ENCODE measurements at regions not wholly inside any gene's neighbourhood (a gene's known extent, or its start where the extent isn't known, plus 50 kb on each side); places are given as distances from the start of the nearest gene placed in this dataset.
"Not testable (repeated sequence)": the region's sequence is repeated elsewhere in the genome, so short reads cannot be mapped to it uniquely, and the experiment has no call there.

DNA sequence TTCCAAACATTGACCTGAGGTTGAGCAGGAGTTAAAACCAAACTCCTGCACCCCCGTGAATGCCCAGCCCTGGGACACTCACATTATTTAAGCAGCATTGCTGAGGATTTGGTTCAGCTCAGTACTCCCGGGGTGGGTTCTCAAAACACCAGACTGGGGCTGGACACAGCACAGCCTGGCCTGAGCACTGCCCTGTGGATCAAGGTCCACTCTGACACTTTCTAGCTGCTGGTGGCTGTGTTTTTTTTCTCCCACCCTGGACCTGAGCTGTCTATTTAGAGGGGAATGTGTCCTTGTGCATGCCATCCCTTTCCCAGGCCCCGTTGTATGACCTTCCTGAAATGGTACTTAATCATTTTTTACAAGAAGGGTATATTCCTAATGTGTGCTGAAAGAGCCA, 94.7 kb upstream of the GJB6 start:
- in situ Hi-C loops (cut with HindIII; ENCODE audit: low pct_unique_long_range_greater_than_20kb, low sequenced_read_pairs) = no loop called here
- DNase-seq (ENCODE audit: low read depth, low spot score) = no peak

GRCh38 chr13:20326276-20326675, 94.2 kb upstream of the GJB6 start:
- in situ Hi-C loops (cut with HindIII; ENCODE audit: low pct_unique_long_range_greater_than_20kb, low sequenced_read_pairs) = no loop called here

DNA sequence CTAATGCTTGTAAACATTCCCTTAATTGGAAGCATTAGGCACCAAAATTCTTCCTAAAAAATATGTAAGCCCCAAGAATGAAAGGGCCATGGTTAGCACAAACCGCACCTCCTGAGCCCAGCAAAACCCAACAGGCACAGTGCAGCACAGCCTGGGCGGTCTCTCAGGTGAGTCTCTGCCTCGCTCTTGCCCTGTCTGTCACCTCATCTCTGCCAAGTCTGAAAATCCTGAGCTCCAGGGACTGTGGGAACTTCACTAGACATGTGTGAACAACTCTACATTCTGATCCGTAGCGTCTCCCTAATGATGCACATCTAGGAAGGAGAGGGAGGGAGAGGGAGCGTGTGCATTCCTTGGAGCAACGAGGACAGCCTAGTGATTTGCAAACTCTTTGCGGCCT, 88.8 kb upstream of the GJB6 start:
- in situ Hi-C loops (cut with HindIII; ENCODE audit: low pct_unique_long_range_greater_than_20kb, low sequenced_read_pairs) = no loop called here
- DNase-seq (ENCODE audit: low read depth, low spot score) = no peak

More at GRCh38 chr13:20326276-20326675, 94.2 kb upstream of the GJB6 start:
- no peak for DNase-seq (ENCODE audit: low read depth, low spot score)

DNA sequence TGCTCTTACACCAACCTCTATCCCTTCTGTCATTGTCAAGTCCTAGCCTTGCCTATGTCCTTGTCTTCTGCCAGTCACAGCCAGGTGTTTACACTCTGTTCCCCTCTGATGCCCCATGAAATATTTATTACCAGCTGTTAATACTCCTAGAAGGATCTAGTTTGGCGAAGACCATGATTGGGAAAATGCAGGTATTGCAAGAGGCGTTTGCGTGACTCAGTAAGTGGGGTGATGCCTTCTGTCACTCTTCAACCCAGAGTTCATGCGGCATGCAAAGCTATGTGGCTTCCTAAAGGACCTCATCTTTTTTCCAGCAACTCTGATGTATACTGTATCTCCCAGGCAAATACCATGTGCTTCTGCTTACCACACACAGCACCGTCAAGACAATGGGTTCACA, 81.8 kb upstream of the GJB6 start:
- in situ Hi-C loops (cut with HindIII; ENCODE audit: low pct_unique_long_range_greater_than_20kb, low sequenced_read_pairs) = no loop called here

GRCh38 chr13:20312292-20312691, 80.2 kb upstream of the GJB6 start:
- in situ Hi-C loops (cut with HindIII; ENCODE audit: low pct_unique_long_range_greater_than_20kb, low sequenced_read_pairs) = no loop called here
- no peak for DNase-seq (ENCODE audit: low read depth, low spot score)

More for the DNA sequence above, 81.8 kb upstream of the GJB6 start:
- DNase-seq (ENCODE audit: low read depth, low spot score) = no peak

DNA sequence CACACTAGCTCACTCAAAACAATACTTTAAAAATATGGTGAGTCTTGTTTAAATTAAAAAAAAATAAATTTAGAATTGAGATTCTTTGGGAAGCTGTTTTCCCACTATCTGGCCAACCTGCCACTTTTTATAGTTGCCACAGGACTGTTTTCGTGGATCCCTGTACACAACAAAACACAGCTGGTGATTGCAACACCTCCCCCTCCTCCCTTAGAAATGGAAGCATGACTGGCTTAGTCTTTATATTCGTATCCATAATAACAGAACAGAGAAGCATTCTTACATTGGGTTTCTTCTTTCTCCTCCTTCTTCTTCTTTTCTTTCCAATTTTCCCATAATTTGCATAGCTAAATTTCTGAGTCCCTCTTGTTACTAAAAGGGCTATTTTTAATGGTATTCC, 79.5 kb upstream of the GJB6 start:
- DNase-seq (ENCODE audit: low read depth, low spot score) = no peak
- in situ Hi-C loops (cut with HindIII; ENCODE audit: low pct_unique_long_range_greater_than_20kb, low sequenced_read_pairs) = no loop called here

DNA sequence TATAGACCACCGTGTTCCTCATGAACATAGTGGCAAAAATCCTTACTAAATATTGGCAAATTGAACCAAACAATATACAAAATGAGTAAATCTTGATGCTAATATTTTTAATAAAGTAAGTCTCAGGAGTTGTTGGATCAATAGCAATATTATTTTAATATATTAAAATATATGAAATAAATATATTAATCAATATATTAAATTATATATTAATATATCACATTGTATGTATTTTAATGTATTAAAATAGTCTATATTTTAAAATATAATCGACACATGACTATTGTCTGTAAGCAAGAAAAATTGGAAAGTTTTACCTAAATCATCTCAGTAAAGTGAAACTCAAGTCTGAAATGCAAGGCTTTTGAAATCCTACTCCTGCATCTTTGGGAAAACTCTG, 78.9 kb upstream of the GJB6 start:
- no peak for DNase-seq (ENCODE audit: low read depth, low spot score)
- in situ Hi-C loops (cut with HindIII; ENCODE audit: low pct_unique_long_range_greater_than_20kb, low sequenced_read_pairs) = no loop called here

DNA sequence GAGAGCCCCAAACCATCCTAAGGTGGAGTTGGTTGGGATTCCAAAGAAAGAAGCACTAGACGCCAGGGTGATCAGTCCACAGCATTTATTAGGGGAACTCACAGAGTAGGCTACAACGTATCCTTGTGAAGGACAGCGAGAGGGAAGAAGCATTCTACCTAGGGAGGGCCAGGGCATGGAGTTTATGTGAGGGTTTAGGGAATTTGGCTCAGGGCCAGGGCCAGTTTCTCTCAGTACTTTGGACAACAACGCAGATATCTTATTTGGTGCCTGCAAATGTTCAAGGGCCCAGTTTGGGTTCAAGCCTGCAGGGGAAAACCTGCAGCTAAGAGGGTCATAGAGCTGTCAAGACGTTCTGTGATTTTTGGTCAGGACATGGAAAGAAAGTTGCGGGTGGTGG, 73.9 kb upstream of the GJB6 start:
- in situ Hi-C loops (cut with HindIII; ENCODE audit: low pct_unique_long_range_greater_than_20kb, low sequenced_read_pairs) = no loop called here
- no peak for DNase-seq (ENCODE audit: low read depth, low spot score)

- in situ Hi-C loops (cut with HindIII; ENCODE audit: low pct_unique_long_range_greater_than_20kb, low sequenced_read_pairs) = no loop called here
- no peak for DNase-seq (ENCODE audit: low read depth, low spot score)
Observed at GRCh38 chr13:20305587-20305986, 73.5 kb upstream of the GJB6 start.

- in situ Hi-C loops (cut with HindIII; ENCODE audit: low pct_unique_long_range_greater_than_20kb, low sequenced_read_pairs); DNase-seq (ENCODE audit: low read depth, low spot score): not testable (repeated sequence)
Observed at GRCh38 chr13:20304061-20304460, 71.9 kb upstream of the GJB6 start.

DNA sequence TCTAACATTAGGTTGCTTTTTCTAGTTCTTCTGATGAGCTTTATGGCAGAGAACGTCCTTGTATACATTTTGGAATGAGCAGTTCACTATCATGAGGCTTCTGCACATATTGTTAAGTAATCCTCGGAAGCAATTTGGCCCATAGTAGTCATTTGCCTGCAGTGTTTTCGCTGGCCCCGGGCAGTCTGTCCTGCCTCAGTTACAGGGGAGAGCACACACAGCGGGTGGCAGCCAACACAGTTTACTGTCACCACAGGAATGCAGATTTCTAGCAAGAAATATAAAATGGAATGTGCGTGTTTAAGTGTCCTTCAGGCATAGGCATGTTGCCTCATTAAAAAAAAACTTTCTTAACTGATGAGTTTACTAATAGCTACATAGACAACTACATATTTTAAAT, 71.5 kb upstream of the GJB6 start:
- in situ Hi-C loops (cut with HindIII; ENCODE audit: low pct_unique_long_range_greater_than_20kb, low sequenced_read_pairs) = no loop called here
- no peak for DNase-seq (ENCODE audit: low read depth, low spot score)

GRCh38 chr13:20301403-20302071, 69.4 kb upstream of the GJB6 start:
- in situ Hi-C loops (cut with HindIII; ENCODE audit: low pct_unique_long_range_greater_than_20kb, low sequenced_read_pairs) = no loop called here
- DNase-seq (ENCODE audit: low read depth, low spot score) = no peak

GRCh38 chr13:20301015-20301402, 68.9 kb upstream of the GJB6 start:
- no peak for DNase-seq (ENCODE audit: low read depth, low spot score)
- in situ Hi-C loops (cut with HindIII; ENCODE audit: low pct_unique_long_range_greater_than_20kb, low sequenced_read_pairs) = no loop called here

GRCh38 chr13:20297181-20297580, 65.1 kb upstream of the GJB6 start:
- in situ Hi-C loops (cut with HindIII; ENCODE audit: low pct_unique_long_range_greater_than_20kb, low sequenced_read_pairs) = no loop called here
- no peak for DNase-seq (ENCODE audit: low read depth, low spot score)

GRCh38 chr13:20295956-20296355, 63.8 kb upstream of the GJB6 start:
- in situ Hi-C loops (cut with HindIII; ENCODE audit: low pct_unique_long_range_greater_than_20kb, low sequenced_read_pairs) = no loop called here

DNA sequence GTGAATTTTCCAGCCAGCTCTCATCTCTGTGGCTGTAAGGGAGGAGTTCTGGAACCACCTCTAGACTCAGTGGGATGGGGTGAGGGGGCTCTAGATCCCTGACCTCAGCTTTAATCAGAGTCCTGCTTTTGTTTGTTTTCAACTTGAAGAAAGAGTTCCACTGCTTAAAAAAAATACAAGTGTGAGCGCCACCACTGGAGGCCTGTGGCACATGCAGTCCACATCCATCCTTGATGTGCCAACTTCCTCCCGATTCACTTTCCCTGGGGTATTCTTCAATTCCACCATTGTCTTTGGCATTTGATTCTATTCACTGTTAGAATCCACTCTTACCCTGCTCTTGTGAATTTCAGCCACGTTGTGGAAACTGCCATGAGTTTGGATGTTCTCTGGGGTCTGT, 62.4 kb upstream of the GJB6 start:
- in situ Hi-C loops (cut with HindIII; ENCODE audit: low pct_unique_long_range_greater_than_20kb, low sequenced_read_pairs) = no loop called here
- DNase-seq (ENCODE audit: low read depth, low spot score) = peak; percentile 86

More at GRCh38 chr13:20295956-20296355, 63.8 kb upstream of the GJB6 start:
- DNase-seq (ENCODE audit: low read depth, low spot score) = no peak

DNA sequence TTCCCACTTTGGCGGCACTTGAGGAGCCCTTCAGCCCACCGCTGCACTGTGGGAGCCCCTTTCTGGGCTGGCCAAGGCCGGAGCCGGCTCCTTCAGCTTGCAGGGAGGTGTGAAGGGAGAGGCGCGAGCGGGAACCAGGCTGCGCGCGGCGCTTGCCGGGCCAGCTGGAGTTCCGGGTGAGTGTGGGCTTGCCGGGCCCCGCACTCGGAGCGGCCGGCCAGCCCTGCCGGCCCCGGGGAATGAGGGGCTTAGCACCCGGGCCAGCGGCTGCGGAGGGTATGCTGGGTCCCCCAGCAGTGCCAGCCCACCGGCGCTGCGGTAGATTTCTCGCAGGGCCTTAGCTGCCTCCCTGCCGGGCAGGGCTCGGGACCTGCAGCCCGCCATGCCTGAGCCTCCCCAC, 60.2 kb upstream of the GJB6 start:
- DNase-seq (ENCODE audit: low read depth, low spot score); in situ Hi-C loops (cut with HindIII; ENCODE audit: low pct_unique_long_range_greater_than_20kb, low sequenced_read_pairs): not testable (repeated sequence)

- DNase-seq (ENCODE audit: low read depth, low spot score) = peak; percentile 94
- in situ Hi-C loops (cut with HindIII; ENCODE audit: low pct_unique_long_range_greater_than_20kb, low sequenced_read_pairs) = no loop called here
Observed at GRCh38 chr13:20291675-20292074, 59.6 kb upstream of the GJB6 start.

DNA sequence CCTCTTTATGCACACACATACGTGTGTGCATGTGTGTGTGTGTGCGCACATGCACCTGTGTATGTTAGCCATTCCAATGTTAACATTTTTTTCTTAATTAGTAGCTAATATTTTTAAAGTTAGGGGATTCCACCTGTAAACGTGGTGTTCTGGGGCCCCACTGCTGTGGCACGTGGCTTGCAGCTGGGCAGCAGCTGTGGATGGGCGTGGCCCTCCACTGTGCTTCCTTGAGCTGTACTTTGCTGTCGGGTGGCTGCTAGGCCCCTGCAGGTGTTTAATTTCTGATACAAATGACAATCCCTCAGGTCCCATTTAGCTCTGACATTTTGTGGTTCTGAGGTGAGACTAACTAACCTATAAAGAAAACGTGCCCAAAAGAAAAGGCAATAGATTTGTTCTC, 58.9 kb upstream of the GJB6 start:
- in situ Hi-C loops (cut with HindIII; ENCODE audit: low pct_unique_long_range_greater_than_20kb, low sequenced_read_pairs) = no loop called here
- DNase-seq (ENCODE audit: low read depth, low spot score) = no peak

GRCh38 chr13:20288561-20288960, 56.4 kb upstream of the GJB6 start:
- in situ Hi-C loops (cut with HindIII; ENCODE audit: low pct_unique_long_range_greater_than_20kb, low sequenced_read_pairs) = loop anchor here (10.0 kb wide), 1 partner anchor 94 kb away; the partner anchor contains the start of gene GJB2
- peak; percentile 86 for DNase-seq (ENCODE audit: low read depth, low spot score)
